PC-3 (cell line): ENCODE measurements at regions not wholly inside any gene's neighbourhood (a gene's known extent, or its start where the extent isn't known, plus 50 kb on each side); places are given as distances from the start of the nearest gene placed in this dataset.

Experiments
- CTCF ChIP-seq: fragments of 300-600 bp; sonication (generic); conservative IDR thresholded peaks from 2 replicates; pipeline ENCODE4 v1.5.1; 2017; ENCODE audit warnings: antibody characterized with exemption, low read depth, mild to moderate bottlenecking, low read length
- EZH2 ChIP-seq: fragments of 300-600 bp; sonication (generic); IDR thresholded peaks from one replicate; pipeline ENCODE4 v1.6.1; 2017; ENCODE audit warnings: antibody characterized with exemption, mild to moderate bottlenecking, low read length; ENCODE audit not compliant: unreplicated experiment

- TF ChIP-seq EZH2 = no peak
- TF ChIP-seq CTCF = no peak
These were observed 370.0 kb downstream of the HINT1 start for GRCh38 chr5:130795037-130795436.
